SIG-M5 treated with dmso at 0.1 percent for 504 hours (cell line): ENCODE measurements at regions not wholly inside any gene's neighbourhood (a gene's known extent, or its start where the extent isn't known, plus 50 kb on each side); places are given as distances from the start of the nearest gene placed in this dataset.

ENCODE experiments used
- DNase-seq: peaks from one replicate; lab custom pipeline; 2025; ENCODE audit not compliant: unreplicated experiment; lab: John Stamatoyannopoulos, UW

GRCh38 chr1:168782559-168783116 is 53.6 kb upstream of the DPT start:
- no peak for DNase-seq

- no peak for DNase-seq
These were observed 54.6 kb upstream of the DPT start for GRCh38 chr1:168783458-168784210.

- DNase-seq: no peak
These were observed 57.7 kb upstream of the DPT start for GRCh38 chr1:168786476-168787330.

GRCh38 chr1:168788258-168788657 is 59.3 kb upstream of the DPT start:
- no peak for DNase-seq

- no peak for DNase-seq
These were observed 60.5 kb upstream of the DPT start for GRCh38 chr1:168789501-168789900.

GRCh38 chr1:168792142-168792541 is 63.1 kb upstream of the DPT start:
- no peak for DNase-seq

- no peak for DNase-seq
These were observed 63.7 kb upstream of the DPT start for GRCh38 chr1:168792592-168793125.

GRCh38 chr1:168794057-168794456 is 65.1 kb upstream of the DPT start:
- DNase-seq: no peak

- DNase-seq: no peak
These were observed 66.7 kb upstream of the DPT start for GRCh38 chr1:168795681-168796080.

- no peak for DNase-seq
These were observed 71.1 kb upstream of the DPT start for GRCh38 chr1:168799927-168800605.

- DNase-seq: no peak
These were observed 72.2 kb upstream of the DPT start for GRCh38 chr1:168801032-168801745.

- no peak for DNase-seq
These were observed 75.0 kb upstream of the DPT start for GRCh38 chr1:168803806-168804510.

GRCh38 chr1:168806952-168807351 is 77.9 kb upstream of the DPT start:
- DNase-seq: no peak

GRCh38 chr1:168811176-168811575 is 82.2 kb upstream of the DPT start:
- no peak for DNase-seq

- DNase-seq: no peak
These were observed 90.7 kb upstream of the DPT start for GRCh38 chr1:168819668-168820067.

- DNase-seq: no peak
These were observed 92.4 kb upstream of the DPT start for GRCh38 chr1:168821434-168821833.

GRCh38 chr1:168822911-168823310 is 93.9 kb upstream of the DPT start:
- no peak for DNase-seq

- DNase-seq: no peak
These were observed 95.0 kb upstream of the DPT start for GRCh38 chr1:168823988-168824387.

- DNase-seq: no peak
These were observed 95.5 kb upstream of the DPT start for GRCh38 chr1:168824418-168825065.
